Breast epithelium (tissue), 4 donors: ENCODE measurements at regions not wholly inside any gene's neighbourhood (a gene's known extent, or its start where the extent isn't known, plus 50 kb on each side); places are given as distances from the start of the nearest gene placed in this dataset.

Experiments
- DNase-seq, 2 donors: peaks; one replicate each; pipeline ENCODE4 v3.0.0-alpha.2; 2019; ENCODE audit warnings: low spot score in 2 of 2
- H3K27ac ChIP-seq, 2 donors: fragments of 200-600 bp; sonication (generic) in 1 of 2; one replicate each; pipeline ENCODE4 v1.5.1; 2016 to 2019; ENCODE audit warnings: mild to moderate bottlenecking in 1 of 2
- H3K27me3 ChIP-seq, 2 donors: fragments of 200-600 bp; sonication (generic) in 1 of 2; one replicate each; pipeline versions ENCODE4 v1.5.1 to v1.6.0; 2017 to 2019; ENCODE audit warnings: control low read depth in 1 of 2, mild to moderate bottlenecking in 1 of 2
- H3K36me3 ChIP-seq: fragments of 200-600 bp; one replicate; pipeline ENCODE4 v1.5.1; 2019
- H3K4me1 ChIP-seq, 2 donors: fragments of 200-600 bp; sonication (generic); one replicate each; pipeline ENCODE4 v1.5.1; 2016 to 2019; ENCODE audit warnings: control low read depth in 1 of 2
- H3K4me3 ChIP-seq, 3 donors: fragments of 200-600 bp; sonication (generic); 1 replicate in 2 of 3; 2 replicates in 1 of 3; pipeline ENCODE4 v1.5.1; 2016 to 2019; ENCODE audit warnings: mild to moderate bottlenecking in 3 of 3, moderate library complexity in 2 of 3
- H3K9me3 ChIP-seq, 2 donors: fragments of 200-600 bp; sonication (generic) in 1 of 2; one replicate each; pipeline ENCODE4 v1.5.1; 2016 to 2019; ENCODE audit warnings: control low read depth in 1 of 2
- CTCF ChIP-seq, 3 donors: fragments of 450-650 bp; IDR thresholded peaks; one replicate each; pipeline ENCODE4 v1.5.1; 2016 to 2017; ENCODE audit warnings: antibody characterized with exemption in 3 of 3, mild to moderate bottlenecking in 3 of 3, moderate library complexity in 3 of 3
- POLR2A ChIP-seq: fragments of 450-650 bp; IDR thresholded peaks from one replicate; pipeline ENCODE4 v1.6.1; 2016; ENCODE audit warnings: antibody characterized with exemption, mild to moderate bottlenecking, moderate library complexity
- POLR2AphosphoS5 ChIP-seq, 3 donors: sonication (generic); formaldehyde crosslinking; IDR thresholded peaks; one replicate each; pipeline ENCODE4 v1.6.1; 2017; ENCODE audit warnings: antibody characterized with exemption in 3 of 3
- intact Hi-C: fragments of 100-400 bp; cut with DNase I; formaldehyde crosslinking; loops from one replicate; pipeline ENCODE4 v1.15.1; 2023; ENCODE audit warnings: low total_unique reads

GRCh38 chr5:108669462-108669861 lies 78.2 kb upstream of the FER start:
- Histone ChIP-seq H3K27ac (no peak overlapping the region), H3K4me1 (no peaks in the 10 kb centered on the region), H3K9me3 (no peaks in the 10 kb centered on the region), H3K27me3 (no peaks in the 10 kb centered on the region), H3K36me3 (no peaks in the 10 kb centered on the region), H3K4me3 (no peak overlapping the region)
- no peak for DNase-seq
- intact Hi-C loops, result no loop called here
- TF ChIP-seq POLR2A (no peak), CTCF (IDR thresholded peaks at IDR 0.05) (no peak), POLR2AphosphoS5 (IDR thresholded peaks at IDR 0.05) (no peak)

GRCh38 chr5:108661590-108662219 lies 86.0 kb upstream of the FER start:
- Histone ChIP-seq H3K27me3 (no peaks in the 10 kb centered on the region), H3K27ac (no peak overlapping the region), H3K36me3 (no peaks in the 10 kb centered on the region), H3K4me1 (no peaks in the 10 kb centered on the region), H3K9me3 (no peaks in the 10 kb centered on the region), H3K4me3 (no peak overlapping the region)
- TF ChIP-seq POLR2A (no peak), CTCF (IDR thresholded peaks at IDR 0.05) (no peak)
- DNase-seq, result no peak
- intact Hi-C loops, result no loop called here

DNA sequence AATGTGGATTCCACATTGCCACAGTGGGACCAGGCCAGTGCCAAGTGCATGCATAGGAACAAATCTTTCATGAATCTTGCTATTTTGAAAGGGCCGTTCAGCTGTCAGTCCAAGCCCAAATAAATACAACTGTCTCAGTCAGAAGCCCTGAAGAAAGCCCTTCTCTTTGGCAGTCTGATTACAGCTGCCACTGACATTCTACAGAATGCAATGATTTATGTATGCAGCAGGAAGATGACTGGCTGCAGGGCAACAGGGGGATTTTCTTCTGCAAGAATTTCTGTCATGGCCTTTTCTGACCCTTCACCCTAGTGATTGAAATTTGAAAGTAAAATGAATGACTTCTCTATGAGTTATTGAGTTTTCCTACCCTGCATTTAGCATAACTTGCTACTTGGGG lies 86.7 kb upstream of the FER start:
- Histone ChIP-seq H3K4me1 (no peaks in the 10 kb centered on the region), H3K36me3 (no peaks in the 10 kb centered on the region), H3K27me3 (no peaks in the 10 kb centered on the region), H3K4me3 (no peak overlapping the region), H3K27ac (no peak overlapping the region), H3K9me3 (no peaks in the 10 kb centered on the region)
- no peak for TF ChIP-seq CTCF (IDR thresholded peaks at IDR 0.05)
- intact Hi-C loops, result no loop called here
- no peak for DNase-seq

- intact Hi-C loops, result no loop called here
- Histone ChIP-seq H3K36me3 (no peaks in the 10 kb centered on the region), H3K27ac (no peak overlapping the region), H3K4me1 (no peaks in the 10 kb centered on the region), H3K4me3 (no peak overlapping the region), H3K9me3 (no peaks in the 10 kb centered on the region), H3K27me3 (no peaks in the 10 kb centered on the region)
- no peak for DNase-seq
- TF ChIP-seq POLR2AphosphoS5 (IDR thresholded peaks at IDR 0.05) (no peak), POLR2A (no peak), CTCF (IDR thresholded peaks at IDR 0.05) (no peak)
Measured at GRCh38 chr5:108660291-108660690, 87.4 kb upstream of the FER start.

- no peak overlapping the region for H3K27ac ChIP-seq
- H3K36me3 ChIP-seq, result no peaks in the 10 kb centered on the region
- TF ChIP-seq POLR2AphosphoS5 (IDR thresholded peaks at IDR 0.05) (no peak), POLR2A (no peak), CTCF (IDR thresholded peaks at IDR 0.05) (no peak)
- H3K4me3 ChIP-seq, result no peak overlapping the region
- H3K9me3 ChIP-seq, result no peaks in the 10 kb centered on the region
- no peak for DNase-seq
- intact Hi-C loops, result no loop called here
- no peaks in the 10 kb centered on the region for H3K4me1 ChIP-seq
- H3K27me3 ChIP-seq, result no peaks in the 10 kb centered on the region
Measured at GRCh38 chr5:108659531-108659930, 88.2 kb upstream of the FER start.
